AG04450 (cell line): ENCODE measurements at regions not wholly inside any gene's neighbourhood (a gene's known extent, or its start where the extent isn't known, plus 50 kb on each side); places are given as distances from the start of the nearest gene placed in this dataset.

Source experiments
- CTCF ChIA-PET: fragments of 300-600, 350-600 bp; formaldehyde crosslinking; extraction: SDS; loops from one replicate; lab custom pipeline; 2022; ENCODE audit warnings: antibody characterized with exemption, inconsistent platforms; lab: Charles Lee
- POLR2A ChIA-PET: fragments of 350-600 bp; formaldehyde crosslinking; extraction: SDS; loops from one replicate; lab custom pipeline; 2021; ENCODE audit warnings: antibody characterized with exemption, inconsistent platforms; lab: Yijun Ruan, JAX
- DNase-seq: peaks from one replicate; pipeline ENCODE4 v3.0.0-alpha.2; 2011; ENCODE audit warnings: low read depth, low spot score
- H3K27ac ChIP-seq: one replicate; pipeline ENCODE4 v1.5.1; 2012; ENCODE audit warnings: low read depth, low read length, control low read depth
- H3K27me3 ChIP-seq: one replicate; pipeline ENCODE4 v1.6.0; 2012; ENCODE audit warnings: low read length; ENCODE audit not compliant: control insufficient read depth, insufficient read depth
- H3K4me3 ChIP-seq: 2 replicates; pipeline ENCODE4 v1.5.1; 2011; ENCODE audit warnings: mild to moderate bottlenecking, low read depth, low read length, control low read depth
- H3K9me3 ChIP-seq: 2 replicates; pipeline ENCODE4 v1.5.1; 2012; ENCODE audit warnings: low read length; ENCODE audit not compliant: control insufficient read depth, insufficient read depth
- CTCF ChIP-seq: IDR thresholded peaks from 2 replicates; pipeline ENCODE4 v1.5.1; 2011; ENCODE audit warnings: low read depth, low read length, control low read depth, inconsistent platforms

GRCh38 chr2:88283886-88284592 lies 113.9 kb downstream of the THNSL2 start:
- POLR2A ChIA-PET = no interaction called here
- CTCF ChIA-PET = no interaction called here
- Histone ChIP-seq H3K27me3 (peaks cover 7% of the 10 kb centered on the region), H3K9me3 (peaks cover 9% of the 10 kb centered on the region; the same call in 1 of the 2 replicates), H3K27ac (no peak overlapping the region), H3K4me3 (no peak overlapping the region)
- no peak for TF ChIP-seq CTCF
- no peak for DNase-seq

- CTCF ChIA-PET = no interaction called here
- Histone ChIP-seq H3K27ac (no peak overlapping the region), H3K4me3 (no peak overlapping the region), H3K27me3 (peaks cover 7% of the 10 kb centered on the region), H3K9me3 (peaks cover 9% of the 10 kb centered on the region; the same call in 1 of the 2 replicates)
- POLR2A ChIA-PET = no interaction called here
- DNase-seq = no peak
- no peak for TF ChIP-seq CTCF
Measured at GRCh38 chr2:88281302-88282217, 111.4 kb downstream of the THNSL2 start.

GRCh38 chr2:88269836-88270235 lies 99.7 kb downstream of the THNSL2 start:
- Histone ChIP-seq H3K27me3 (no peaks in the 10 kb centered on the region), H3K27ac (no peak overlapping the region), H3K4me3 (no peak overlapping the region), H3K9me3 (peaks cover 5% of the 10 kb centered on the region; the same call in 1 of the 2 replicates)
- POLR2A ChIA-PET = no interaction called here
- no peak for DNase-seq
- no peak for TF ChIP-seq CTCF
- CTCF ChIA-PET = no interaction called here

- CTCF ChIA-PET = no interaction called here
- DNase-seq = no peak
- Histone ChIP-seq H3K27me3 (no peaks in the 10 kb centered on the region), H3K27ac (no peak overlapping the region), H3K9me3 (peaks cover 5% of the 10 kb centered on the region; the same call in 1 of the 2 replicates), H3K4me3 (no peak overlapping the region)
- TF ChIP-seq CTCF = no peak
- POLR2A ChIA-PET = no interaction called here
Measured at GRCh38 chr2:88265352-88266303, 95.5 kb downstream of the THNSL2 start.
